ENCODE measurements at regions not wholly inside any gene's neighbourhood (a gene's known extent, or its start where the extent isn't known, plus 50 kb on each side); places are given as distances from the start of the nearest gene placed in this dataset.

DNA sequence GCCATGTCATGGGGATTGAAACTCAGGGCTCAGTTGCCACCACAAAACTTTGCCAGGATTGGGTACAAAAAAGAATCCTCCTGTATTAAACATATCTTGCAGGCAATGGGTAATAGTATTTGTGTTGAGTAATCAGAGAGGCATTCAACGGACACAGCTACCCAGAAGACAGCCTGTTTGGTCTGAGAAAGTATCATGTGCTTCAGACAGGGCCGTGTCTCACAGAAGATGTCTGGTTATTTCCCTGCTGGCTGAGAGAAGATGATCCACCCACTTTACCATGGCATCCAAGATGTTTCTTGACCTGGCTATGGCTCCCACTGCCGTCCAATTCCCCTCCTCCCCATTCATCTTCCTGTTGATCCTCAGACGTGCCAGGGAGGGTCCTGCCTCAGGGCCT is 304.3 kb upstream of the XYLT1 start:
- Histone ChIP-seq H3K27me3 (replicated peaks) (no peaks in the 10 kb centered on the region), H3K27ac (no peak overlapping the region), H3K4me3 (no peak overlapping the region), H3K9me3 (replicated peaks) (no peaks in the 10 kb centered on the region), H3K4me1 (replicated peaks) (no peaks in the 10 kb centered on the region), H3K36me3 (no peaks in the 10 kb centered on the region)
- DNase-seq (ENCODE audit: low read depth in 1 of 2, low spot score in 2 of 2), result no peak

DNA sequence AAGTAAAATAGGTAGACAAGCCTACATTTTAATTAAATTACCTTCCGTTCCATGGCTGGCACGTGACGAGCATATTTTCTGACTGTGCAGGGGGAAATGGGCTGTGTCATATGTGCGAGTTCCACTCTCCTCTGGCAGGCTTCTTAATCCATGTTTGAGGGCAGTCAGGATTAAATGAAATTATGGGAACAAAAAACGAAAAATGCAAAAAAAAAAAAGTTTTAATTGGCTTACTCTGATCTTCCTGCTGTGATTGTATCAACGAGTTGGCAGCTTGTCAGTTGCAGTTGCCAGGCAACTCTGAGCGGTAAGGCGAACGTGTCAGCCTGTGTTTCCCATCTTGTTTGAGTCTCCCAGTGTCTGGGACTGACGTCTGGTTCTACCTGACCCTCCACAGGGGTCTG is 302.9 kb upstream of the XYLT1 start:
- DNase-seq (ENCODE audit: low read depth in 1 of 2, low spot score in 2 of 2), result no peak
- no peak overlapping the region for H3K4me3 ChIP-seq
- H3K27ac ChIP-seq, result no peak overlapping the region
- no peaks in the 10 kb centered on the region for H3K9me3 ChIP-seq (replicated peaks)
- no peaks in the 10 kb centered on the region for H3K4me1 ChIP-seq (replicated peaks)
- H3K27me3 ChIP-seq (replicated peaks), result no peaks in the 10 kb centered on the region
- no peaks in the 10 kb centered on the region for H3K36me3 ChIP-seq

DNA sequence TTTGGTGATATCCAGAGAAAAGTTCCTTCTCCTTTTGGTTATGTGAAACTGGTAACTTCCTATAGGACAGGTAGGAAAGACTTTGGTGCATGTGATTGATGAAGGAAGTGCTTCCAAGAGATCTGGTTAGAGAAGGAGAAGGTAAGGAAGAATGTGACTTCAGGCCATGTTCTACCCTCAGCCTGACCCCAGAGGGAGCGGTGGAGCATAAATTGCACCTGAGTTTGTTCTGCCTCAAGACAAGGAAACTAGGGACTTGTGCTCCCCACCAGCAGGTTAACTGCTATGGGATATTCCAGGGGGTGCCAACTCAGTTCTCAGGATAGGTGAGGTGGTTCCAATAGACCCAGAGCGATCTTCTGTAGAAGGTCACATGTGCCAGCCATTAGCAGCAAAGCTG is 299.3 kb upstream of the XYLT1 start:
- Histone ChIP-seq H3K4me3 (no peak overlapping the region), H3K36me3 (no peaks in the 10 kb centered on the region), H3K4me1 (replicated peaks) (no peaks in the 10 kb centered on the region), H3K27ac (no peak overlapping the region), H3K27me3 (replicated peaks) (no peaks in the 10 kb centered on the region), H3K9me3 (replicated peaks) (no peaks in the 10 kb centered on the region)
- no peak for DNase-seq (ENCODE audit: low read depth in 1 of 2, low spot score in 2 of 2)

DNA sequence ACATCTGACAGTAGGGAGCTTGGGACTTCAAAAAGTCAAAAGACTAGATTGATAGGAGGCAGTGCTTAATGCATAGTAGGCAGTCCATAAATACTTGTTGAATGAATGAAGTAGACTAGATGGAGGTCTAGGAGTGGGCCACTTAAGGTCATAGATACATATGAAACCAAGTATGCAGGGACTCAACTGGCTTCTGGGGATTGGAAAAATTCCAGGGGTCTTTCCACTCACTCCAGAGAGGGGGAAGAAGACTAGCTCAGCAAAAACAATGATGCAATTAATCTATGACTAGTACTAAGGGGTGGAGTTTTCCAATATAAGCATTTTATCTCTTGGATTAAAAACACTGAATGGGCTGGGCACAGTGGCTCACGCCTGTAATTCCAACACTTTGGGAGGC is 298.3 kb upstream of the XYLT1 start:
- DNase-seq (ENCODE audit: low read depth in 1 of 2, low spot score in 2 of 2), result no peak
- no peak overlapping the region for H3K27ac ChIP-seq

DNA sequence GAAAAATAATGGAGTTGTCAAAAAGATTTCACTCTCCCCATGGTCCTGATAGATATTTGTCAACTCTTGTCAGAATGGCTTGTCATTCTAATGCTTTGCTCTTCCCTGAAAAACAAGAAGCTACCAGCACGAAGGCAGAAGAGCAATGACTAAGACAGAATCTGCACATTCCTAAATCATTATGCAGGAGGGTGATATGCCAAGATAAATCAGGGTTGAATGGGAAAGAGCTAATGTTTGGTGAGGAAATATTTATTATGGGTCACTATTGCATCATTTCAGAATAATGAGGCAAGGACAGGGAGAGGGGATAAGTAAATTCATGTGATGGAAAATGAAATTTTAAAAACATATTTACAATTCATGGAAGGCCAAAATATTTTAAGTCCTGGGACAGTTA is 297.5 kb upstream of the XYLT1 start:
- Histone ChIP-seq H3K27ac (no peak overlapping the region), H3K4me1 (replicated peaks) (no peaks in the 10 kb centered on the region), H3K27me3 (replicated peaks) (no peaks in the 10 kb centered on the region), H3K36me3 (no peaks in the 10 kb centered on the region), H3K9me3 (replicated peaks) (no peaks in the 10 kb centered on the region), H3K4me3 (no peak overlapping the region)
- no peak for DNase-seq (ENCODE audit: low read depth in 1 of 2, low spot score in 2 of 2)

More for the DNA sequence above, 298.3 kb upstream of the XYLT1 start:
- no peaks in the 10 kb centered on the region for H3K4me1 ChIP-seq (replicated peaks)
- H3K4me3 ChIP-seq, result no peak overlapping the region
- H3K36me3 ChIP-seq, result no peaks in the 10 kb centered on the region
- H3K9me3 ChIP-seq (replicated peaks), result no peaks in the 10 kb centered on the region
- H3K27me3 ChIP-seq (replicated peaks), result no peaks in the 10 kb centered on the region

DNA sequence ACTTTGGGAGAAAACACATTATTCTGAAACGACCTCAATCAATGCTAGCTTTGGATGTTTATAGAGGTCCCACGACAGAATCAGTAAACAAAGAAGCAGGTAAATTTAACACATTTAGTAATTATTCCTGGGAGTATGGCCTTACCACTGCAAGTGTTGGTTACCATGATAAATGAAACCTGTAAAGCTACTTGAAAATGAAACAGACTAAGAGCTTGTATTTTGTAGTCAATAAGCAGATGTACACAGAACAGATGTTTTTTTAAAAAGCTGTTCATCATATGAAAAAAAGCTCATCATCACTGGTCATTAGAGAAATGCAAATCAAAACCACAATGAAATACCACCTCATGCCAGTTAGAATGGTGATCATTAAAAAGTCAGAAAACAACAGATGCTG is 295.3 kb upstream of the XYLT1 start:
- Histone ChIP-seq H3K27me3 (replicated peaks) (no peaks in the 10 kb centered on the region), H3K36me3 (no peaks in the 10 kb centered on the region), H3K4me1 (replicated peaks) (no peaks in the 10 kb centered on the region), H3K9me3 (replicated peaks) (no peaks in the 10 kb centered on the region), H3K4me3 (no peak overlapping the region), H3K27ac (no peak overlapping the region)
- no peak for DNase-seq (ENCODE audit: low read depth in 1 of 2, low spot score in 2 of 2)

DNA sequence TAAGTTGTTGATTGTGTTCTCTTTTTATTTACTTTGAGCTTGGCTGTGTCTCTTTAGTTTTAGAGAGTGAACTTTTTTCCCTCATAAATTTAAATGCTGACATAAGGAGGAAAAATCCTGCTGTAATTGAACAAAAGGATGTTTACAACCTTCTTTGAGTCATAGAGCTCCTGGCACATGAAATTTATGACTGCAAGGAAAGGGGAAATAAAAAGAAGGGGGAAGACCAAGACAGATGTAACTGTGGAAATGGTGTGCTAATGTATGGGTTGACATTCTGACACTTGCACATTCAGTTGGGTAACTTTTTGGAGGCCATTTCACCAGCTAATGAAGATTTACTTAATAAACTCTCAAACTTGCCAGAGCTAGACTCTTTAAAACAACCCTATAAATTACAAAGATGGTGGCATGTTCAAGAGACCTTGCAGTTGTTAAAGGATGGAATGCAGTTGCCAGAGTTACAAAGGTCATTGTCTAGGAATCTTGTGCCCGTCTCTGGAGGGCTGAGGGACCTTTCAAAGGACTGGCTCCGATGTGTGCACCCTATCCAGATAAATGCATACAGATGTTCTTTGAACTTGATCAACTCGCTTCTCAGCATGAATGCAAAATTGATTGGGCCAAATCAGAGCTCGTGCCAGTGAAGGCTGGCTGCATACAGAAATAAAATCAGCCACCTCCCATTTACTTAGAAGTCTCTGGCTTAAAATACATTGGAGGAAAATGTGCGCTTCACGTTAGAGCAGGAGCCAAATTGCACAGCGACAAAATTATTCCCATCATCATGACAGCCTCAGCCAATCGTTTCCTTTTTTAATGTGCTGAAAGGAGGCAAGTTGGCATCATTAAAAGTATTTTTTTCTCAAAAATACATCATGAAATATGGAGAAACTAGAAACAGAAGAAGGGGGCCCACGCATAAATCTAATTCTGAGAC is 289.0 kb upstream of the XYLT1 start:
- Histone ChIP-seq H3K4me3 (no peak overlapping the region), H3K4me1 (replicated peaks) (no peaks in the 10 kb centered on the region), H3K36me3 (no peaks in the 10 kb centered on the region), H3K9me3 (replicated peaks) (no peaks in the 10 kb centered on the region), H3K27me3 (replicated peaks) (no peaks in the 10 kb centered on the region), H3K27ac (no peak overlapping the region)
- no peak for DNase-seq (ENCODE audit: low read depth in 1 of 2, low spot score in 2 of 2)

DNA sequence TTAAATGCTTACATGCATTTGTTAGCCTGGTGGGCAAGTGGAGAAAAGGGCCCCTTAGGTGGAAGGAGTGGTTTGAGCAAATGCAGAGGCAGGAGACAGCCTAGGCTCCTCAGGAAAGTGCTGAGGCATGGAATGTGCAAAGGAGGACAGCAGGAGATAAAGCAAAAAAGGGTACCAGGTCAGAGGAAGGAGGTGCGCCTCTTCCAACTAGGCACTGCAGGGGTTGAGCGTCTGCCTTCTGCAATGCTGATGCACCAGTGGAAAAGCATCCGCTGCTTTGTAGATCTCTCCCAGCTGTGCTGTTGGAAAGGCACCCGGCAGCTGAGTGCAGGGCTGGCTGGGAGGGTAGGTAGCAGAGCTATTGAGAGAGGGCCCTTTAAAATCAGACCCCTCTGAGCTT is 287.0 kb upstream of the XYLT1 start:
- Histone ChIP-seq H3K4me1 (replicated peaks) (no peaks in the 10 kb centered on the region), H3K4me3 (no peak overlapping the region), H3K27me3 (replicated peaks) (no peaks in the 10 kb centered on the region), H3K27ac (no peak overlapping the region), H3K9me3 (replicated peaks) (no peaks in the 10 kb centered on the region), H3K36me3 (no peaks in the 10 kb centered on the region)
- no peak for DNase-seq (ENCODE audit: low read depth in 1 of 2, low spot score in 2 of 2)

DNA sequence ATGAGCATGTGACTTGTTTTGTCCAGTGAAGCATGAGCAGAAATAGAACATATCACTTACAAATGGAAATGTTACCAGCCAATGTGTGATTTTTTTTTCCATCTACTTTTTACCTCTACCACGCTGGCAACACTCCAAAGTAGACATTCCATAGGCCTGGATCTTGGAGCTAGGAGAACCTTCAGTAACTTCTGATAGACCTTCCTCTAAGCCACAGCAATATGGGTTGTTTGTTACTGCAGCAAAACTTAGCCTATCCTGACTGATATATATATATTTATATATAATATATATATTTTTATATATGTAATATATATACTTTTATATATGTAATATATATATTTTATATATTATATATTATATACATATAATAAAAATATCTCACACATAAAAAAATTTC is 284.4 kb upstream of the XYLT1 start:
- H3K9me3 ChIP-seq (replicated peaks), result no peaks in the 10 kb centered on the region
- H3K4me1 ChIP-seq (replicated peaks), result no peaks in the 10 kb centered on the region
- H3K27ac ChIP-seq, result no peak overlapping the region
- no peaks in the 10 kb centered on the region for H3K27me3 ChIP-seq (replicated peaks)
- no peaks in the 10 kb centered on the region for H3K36me3 ChIP-seq
- H3K4me3 ChIP-seq, result no peak overlapping the region
- no peak for DNase-seq (ENCODE audit: low read depth in 1 of 2, low spot score in 2 of 2)

DNA sequence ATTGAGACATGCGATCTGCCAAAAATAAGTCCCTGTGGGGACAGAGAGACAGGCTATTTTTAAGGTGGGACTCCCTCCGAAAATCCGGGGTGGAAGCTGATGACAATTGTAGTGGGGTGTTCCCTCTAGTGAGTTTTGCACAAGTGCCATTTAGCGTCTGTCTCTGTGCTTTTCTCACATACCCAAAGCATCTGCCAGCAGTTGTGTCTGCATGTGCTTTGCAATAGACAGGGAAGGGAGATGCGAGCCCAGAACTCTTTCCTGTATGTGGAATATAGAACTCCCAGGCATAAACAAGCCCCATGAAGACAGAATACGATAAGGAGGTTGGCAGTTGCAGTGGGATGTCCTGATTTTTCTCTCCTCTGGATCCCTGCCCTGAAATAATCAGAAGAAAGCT is 282.7 kb upstream of the XYLT1 start:
- no peaks in the 10 kb centered on the region for H3K36me3 ChIP-seq
- no peaks in the 10 kb centered on the region for H3K27me3 ChIP-seq (replicated peaks)
- no peak for DNase-seq (ENCODE audit: low read depth in 1 of 2, low spot score in 2 of 2)
- H3K27ac ChIP-seq, result no peak overlapping the region
- no peak overlapping the region for H3K4me3 ChIP-seq
- H3K9me3 ChIP-seq (replicated peaks), result no peaks in the 10 kb centered on the region
- no peaks in the 10 kb centered on the region for H3K4me1 ChIP-seq (replicated peaks)

DNA sequence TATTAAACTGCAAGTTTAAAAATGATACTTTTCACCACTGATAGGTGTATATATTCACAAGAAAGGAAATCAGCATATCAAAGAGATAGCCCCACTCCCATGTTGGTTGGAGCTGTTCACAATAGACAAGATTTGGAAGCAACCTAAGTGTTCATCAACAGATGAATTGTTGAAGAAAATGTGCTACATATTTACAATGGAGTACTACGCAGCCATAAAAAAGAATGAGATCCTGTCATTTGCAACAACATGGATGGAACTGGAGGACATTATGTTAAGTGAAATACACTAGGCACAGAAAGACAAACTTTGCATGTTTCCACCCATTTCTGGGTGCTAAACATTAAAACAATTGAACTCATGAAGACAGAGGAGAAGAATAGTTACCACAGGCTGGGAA is 278.9 kb upstream of the XYLT1 start:
- no peak for DNase-seq (ENCODE audit: low read depth in 1 of 2, low spot score in 2 of 2)
- no peaks in the 10 kb centered on the region for H3K27me3 ChIP-seq (replicated peaks)
- H3K36me3 ChIP-seq, result no peaks in the 10 kb centered on the region
- no peak overlapping the region for H3K27ac ChIP-seq
- no peaks in the 10 kb centered on the region for H3K4me1 ChIP-seq (replicated peaks)
- H3K9me3 ChIP-seq (replicated peaks), result no peaks in the 10 kb centered on the region
- H3K4me3 ChIP-seq, result no peak overlapping the region

DNA sequence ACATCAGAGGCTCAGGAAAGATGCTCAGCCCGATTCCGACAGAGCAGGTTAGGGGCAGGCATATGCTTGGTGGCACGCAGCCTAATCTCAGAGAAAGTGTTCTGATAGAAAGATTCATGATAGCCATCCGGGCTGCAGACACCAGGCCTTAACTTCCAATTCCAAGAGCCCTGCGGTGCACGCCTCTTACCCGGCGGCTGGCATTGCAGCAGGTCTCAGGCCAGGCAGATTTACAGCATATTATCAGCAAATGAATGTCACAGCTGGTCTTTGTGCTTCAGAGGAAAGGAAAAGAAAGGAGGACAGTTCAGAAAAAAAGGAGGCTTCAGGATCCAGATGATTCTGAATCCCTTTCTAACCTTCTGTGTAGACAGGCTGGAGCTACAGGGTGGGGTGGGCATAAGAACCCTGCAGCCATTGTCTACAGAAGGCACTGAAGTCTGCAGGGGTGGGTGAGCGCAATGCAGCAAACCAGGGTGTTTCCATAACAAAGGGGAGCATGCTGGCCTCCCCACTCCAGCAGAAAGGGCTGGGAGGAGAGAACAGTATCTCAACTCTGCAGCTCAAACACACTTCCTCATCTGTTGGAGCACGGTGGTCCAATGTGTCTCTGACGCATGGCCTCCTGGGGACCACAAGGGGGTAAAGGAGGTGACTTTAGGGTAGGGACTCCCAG is 277.4 kb upstream of the XYLT1 start:
- no peaks in the 10 kb centered on the region for H3K27me3 ChIP-seq (replicated peaks)
- H3K9me3 ChIP-seq (replicated peaks), result no peaks in the 10 kb centered on the region
- no peaks in the 10 kb centered on the region for H3K36me3 ChIP-seq
- H3K4me1 ChIP-seq (replicated peaks), result no peaks in the 10 kb centered on the region
- no peak overlapping the region for H3K27ac ChIP-seq
- no peak for DNase-seq (ENCODE audit: low read depth in 1 of 2, low spot score in 2 of 2)
- H3K4me3 ChIP-seq, result no peak overlapping the region

DNA sequence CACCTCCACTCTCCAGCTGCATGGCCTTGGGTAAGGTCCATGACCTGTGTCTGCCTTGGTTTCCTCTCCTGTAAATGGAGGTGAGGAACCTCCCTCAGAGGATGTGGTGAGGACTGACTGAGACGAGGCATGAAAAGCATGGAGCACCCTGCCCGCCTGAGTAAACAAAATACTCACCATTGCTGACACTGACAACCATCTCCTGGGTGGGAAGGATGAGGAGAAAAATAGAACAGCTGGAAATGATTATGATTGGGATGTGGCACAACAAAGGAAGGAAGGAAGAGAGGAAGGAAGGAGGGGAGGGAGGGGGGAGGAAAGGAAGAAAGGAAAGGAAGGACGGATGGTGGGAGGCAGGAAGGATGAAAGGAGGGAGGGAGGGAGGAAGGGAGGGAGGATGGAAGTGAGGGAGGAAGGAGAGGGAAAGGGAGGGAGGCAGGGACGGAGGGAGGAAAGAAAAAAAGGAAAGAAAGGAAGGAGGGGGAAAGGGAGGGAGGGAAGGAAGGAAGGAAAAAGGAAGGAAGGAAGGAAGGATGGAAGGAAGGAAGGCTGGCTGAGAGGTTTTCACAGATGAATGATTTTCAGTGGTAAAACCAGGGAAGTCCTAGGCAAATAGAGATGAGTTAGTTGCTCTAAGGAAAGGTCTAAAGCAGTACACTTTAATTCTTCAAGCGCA is 276.5 kb upstream of the XYLT1 start:
- DNase-seq (ENCODE audit: low read depth in 1 of 2, low spot score in 2 of 2), result no peak
- Histone ChIP-seq H3K9me3 (replicated peaks) (no peaks in the 10 kb centered on the region), H3K27me3 (replicated peaks) (no peaks in the 10 kb centered on the region), H3K4me1 (replicated peaks) (no peaks in the 10 kb centered on the region), H3K4me3 (no peak overlapping the region), H3K36me3 (no peaks in the 10 kb centered on the region), H3K27ac (no peak overlapping the region)

DNA sequence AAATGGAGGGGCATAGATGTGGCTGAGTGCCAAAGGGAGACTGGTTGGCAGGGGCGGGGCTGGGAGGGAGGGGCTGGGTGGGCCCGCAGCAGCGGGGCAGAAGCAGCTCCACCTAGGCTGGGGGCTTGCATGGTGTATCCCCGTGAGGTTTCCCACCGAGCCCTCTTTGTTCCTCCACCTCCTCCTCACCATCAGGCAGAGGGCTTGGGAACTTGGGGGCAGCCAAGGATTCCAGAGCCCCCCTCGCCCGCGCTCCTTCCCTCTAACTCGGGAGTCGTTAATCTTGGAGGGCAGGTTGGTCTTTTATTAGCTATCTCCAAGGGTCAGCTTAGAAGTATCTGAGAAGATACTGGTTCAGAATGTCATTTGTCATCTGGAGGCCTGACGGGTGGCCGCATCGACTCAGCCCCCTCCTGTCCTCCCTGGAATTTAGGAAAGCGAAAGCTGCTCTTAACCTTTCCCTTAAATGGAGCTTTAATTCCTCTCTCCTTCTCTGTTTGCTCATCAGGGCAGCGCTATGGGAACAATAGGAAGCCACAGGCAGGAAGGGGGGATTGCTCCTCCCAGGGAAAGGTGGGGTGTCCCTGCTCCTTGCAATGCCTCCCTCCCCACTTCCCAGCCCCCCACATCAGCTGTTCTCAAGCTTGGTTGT is 274.3 kb upstream of the XYLT1 start:
- H3K4me3 ChIP-seq, result no peak overlapping the region
- no peaks in the 10 kb centered on the region for H3K27me3 ChIP-seq (replicated peaks)
- DNase-seq (ENCODE audit: low read depth in 1 of 2, low spot score in 2 of 2), result no peak

More for the DNA sequence above, 274.3 kb upstream of the XYLT1 start:
- H3K9me3 ChIP-seq (replicated peaks), result no peaks in the 10 kb centered on the region
- no peaks in the 10 kb centered on the region for H3K36me3 ChIP-seq
- H3K4me1 ChIP-seq (replicated peaks), result no peaks in the 10 kb centered on the region
- H3K27ac ChIP-seq, result no peak overlapping the region
